Stomach smooth muscle (tissue), 2 donors: ENCODE measurements at regions not wholly inside any gene's neighbourhood (a gene's known extent, or its start where the extent isn't known, plus 50 kb on each side); places are given as distances from the start of the nearest gene placed in this dataset.

Source experiments
- H3K27ac ChIP-seq: one replicate; pipeline ENCODE4 v1.7.0; 2013; ENCODE audit warnings: mild to moderate bottlenecking, low read length, inconsistent platforms
- H3K27me3 ChIP-seq, 2 donors: one replicate each; pipeline ENCODE4 v1.7.0; 2013; ENCODE audit warnings: low read length in 2 of 2; ENCODE audit not compliant: insufficient read depth in 2 of 2, control insufficient read depth in 1 of 2
- H3K36me3 ChIP-seq, 2 donors: one replicate each; pipeline ENCODE4 v1.7.0; 2013; ENCODE audit warnings: low read length in 2 of 2; ENCODE audit not compliant: control insufficient read depth in 2 of 2, insufficient read depth in 2 of 2
- H3K4me1 ChIP-seq: one replicate; pipeline ENCODE4 v1.7.0; 2013; ENCODE audit warnings: low read length; ENCODE audit not compliant: control insufficient read depth, insufficient read depth
- H3K4me3 ChIP-seq, 2 donors: one replicate each; pipeline ENCODE4 v1.7.0; 2013; ENCODE audit warnings: low read length in 2 of 2
- H3K9ac ChIP-seq, 2 donors: one replicate each; pipeline ENCODE4 v1.7.0; 2013; ENCODE audit warnings: low read length in 2 of 2, mild to moderate bottlenecking in 1 of 2
- H3K9me3 ChIP-seq, 2 donors: one replicate each; pipeline ENCODE4 v1.7.0; 2013; ENCODE audit warnings: low read length in 2 of 2; ENCODE audit not compliant: control insufficient read depth in 2 of 2
- donor health status: healthy.
- donor health status: Pancreatic carcinoma.

DNA sequence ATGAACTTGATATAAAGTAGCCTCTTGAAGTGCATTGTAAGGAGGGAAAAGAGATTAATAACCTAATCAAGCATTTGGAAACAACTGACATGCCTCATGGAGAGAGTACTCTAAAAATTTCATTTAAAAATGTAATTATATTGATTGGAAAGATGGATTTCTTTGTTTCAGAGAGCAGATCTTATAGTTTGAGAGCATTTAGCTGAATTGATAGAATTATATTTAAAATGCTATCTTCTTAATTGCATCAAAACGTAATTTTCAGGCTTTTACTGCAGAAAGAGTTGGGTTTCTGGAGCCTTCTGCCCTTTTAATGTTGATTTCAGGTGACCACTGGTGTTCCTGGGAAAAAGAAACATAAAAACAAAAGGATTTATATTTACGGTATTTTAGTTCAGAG, 130.6 kb downstream of the EDN3 start:
- no peaks in the 10 kb centered on the region for H3K4me1 ChIP-seq
- no peak overlapping the region for H3K9ac ChIP-seq
- H3K36me3 ChIP-seq, result no peaks in the 10 kb centered on the region
- no peak overlapping the region for H3K4me3 ChIP-seq
- H3K9me3 ChIP-seq, result no peaks in the 10 kb centered on the region
- H3K27me3 ChIP-seq, result peaks cover 0 to 5% of the 10 kb centered on the region in 2 donors
- no peak overlapping the region for H3K27ac ChIP-seq

DNA sequence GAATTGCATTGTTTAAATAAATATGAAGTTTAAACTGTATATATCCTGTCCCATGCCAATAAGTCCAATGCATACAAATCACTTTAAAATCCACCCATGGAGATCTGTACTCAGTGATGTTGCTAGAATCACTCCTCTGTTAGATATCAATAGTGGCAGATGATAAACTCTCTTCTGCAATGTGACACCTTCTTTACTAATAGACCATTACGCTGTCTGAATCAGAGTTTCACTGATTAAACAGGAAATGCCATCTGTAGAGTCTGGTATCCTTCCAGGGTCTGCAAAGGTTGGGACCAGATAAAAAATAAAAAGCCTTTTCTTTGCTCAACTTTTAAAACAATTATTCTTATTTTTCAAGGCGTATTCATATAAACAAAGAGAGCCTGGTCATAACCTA, 134.5 kb downstream of the EDN3 start:
- no peak overlapping the region for H3K27ac ChIP-seq
- H3K4me3 ChIP-seq, result no peak overlapping the region
- H3K9ac ChIP-seq, result no peak overlapping the region
- H3K4me1 ChIP-seq, result no peaks in the 10 kb centered on the region
- H3K9me3 ChIP-seq, result no peaks in the 10 kb centered on the region
- peaks cover 0 to 9% of the 10 kb centered on the region in 2 donors for H3K27me3 ChIP-seq
- H3K36me3 ChIP-seq, result no peaks in the 10 kb centered on the region

DNA sequence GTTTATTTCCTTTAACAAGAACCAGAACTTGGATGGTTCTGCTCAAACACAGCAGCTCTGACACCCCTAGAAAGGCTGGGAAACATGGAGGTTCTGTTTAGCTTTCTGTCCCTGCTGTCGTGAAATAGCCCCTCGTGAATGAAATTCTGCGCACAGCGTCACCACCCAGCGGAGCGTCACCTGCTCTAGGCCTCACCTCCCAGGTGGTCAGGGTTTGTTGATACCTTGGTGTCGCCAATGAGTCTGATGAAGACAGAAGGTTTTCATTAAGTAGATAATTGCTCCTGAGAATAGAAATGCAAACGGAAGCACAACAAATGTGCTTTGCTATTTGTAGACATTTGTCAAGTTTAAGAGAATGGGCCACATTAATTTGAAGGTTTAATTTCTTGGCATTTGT, 135.1 kb downstream of the EDN3 start:
- no peak overlapping the region for H3K27ac ChIP-seq

DNA sequence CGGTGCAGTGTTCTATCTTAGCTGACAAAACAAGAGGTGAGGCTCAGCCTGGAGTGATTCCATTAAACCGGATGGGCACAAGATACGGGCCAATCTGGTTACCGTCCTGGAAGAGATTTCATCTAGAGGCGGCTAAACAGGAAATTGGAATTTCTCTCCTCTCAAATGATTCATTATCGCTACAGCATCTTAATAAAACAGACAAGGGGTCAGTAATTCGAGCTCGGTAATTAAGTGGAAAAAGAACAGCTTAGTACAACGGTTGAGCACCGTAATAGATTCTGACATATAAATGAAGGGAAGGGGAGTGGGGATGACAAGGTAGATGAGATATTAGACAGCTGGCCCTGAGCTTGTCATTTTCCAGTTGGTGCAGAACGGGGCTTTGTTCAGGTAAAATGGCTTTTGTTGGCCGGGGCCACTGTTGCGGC, 137.2 kb downstream of the EDN3 start:
- H3K27ac ChIP-seq, result no peak overlapping the region
- H3K27me3 ChIP-seq, result peaks cover 10 to 16% of the 10 kb centered on the region in 2 donors
- H3K4me1 ChIP-seq, result no peaks in the 10 kb centered on the region
- H3K4me3 ChIP-seq, result no peak overlapping the region
- H3K9ac ChIP-seq, result no peak overlapping the region
- H3K36me3 ChIP-seq, result no peaks in the 10 kb centered on the region
- no peaks in the 10 kb centered on the region for H3K9me3 ChIP-seq

More for the DNA sequence above, 135.1 kb downstream of the EDN3 start:
- H3K9ac ChIP-seq, result no peak overlapping the region
- no peaks in the 10 kb centered on the region for H3K4me1 ChIP-seq
- H3K9me3 ChIP-seq, result no peaks in the 10 kb centered on the region
- peaks cover 0 to 9% of the 10 kb centered on the region in 2 donors for H3K27me3 ChIP-seq
- no peaks in the 10 kb centered on the region for H3K36me3 ChIP-seq
- no peak overlapping the region for H3K4me3 ChIP-seq

DNA sequence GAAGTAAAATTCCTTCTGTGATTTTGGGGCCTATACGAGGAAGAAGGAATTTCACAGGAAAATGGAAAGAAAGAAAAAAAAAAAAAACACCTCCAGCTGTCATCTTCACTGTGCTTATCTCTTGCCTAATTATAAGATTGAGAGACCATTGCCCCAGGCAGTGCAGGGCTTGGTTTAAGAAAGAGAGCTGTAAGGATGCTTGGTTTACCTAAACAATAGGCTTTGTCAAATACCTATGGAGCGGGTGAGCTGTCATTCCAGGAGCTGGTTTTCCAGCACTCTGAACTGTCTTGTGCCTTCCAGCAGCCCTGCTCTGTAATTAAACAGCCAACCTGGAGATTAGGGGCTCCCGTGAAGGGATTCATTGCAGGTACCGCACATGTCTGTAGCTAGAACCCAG, 137.8 kb downstream of the EDN3 start:
- Histone ChIP-seq H3K4me1 (no peaks in the 10 kb centered on the region), H3K27ac (no peak overlapping the region), H3K27me3 (peaks cover 10 to 16% of the 10 kb centered on the region in 2 donors), H3K9me3 (no peaks in the 10 kb centered on the region), H3K9ac (no peak overlapping the region), H3K36me3 (no peaks in the 10 kb centered on the region), H3K4me3 (no peak overlapping the region)

DNA sequence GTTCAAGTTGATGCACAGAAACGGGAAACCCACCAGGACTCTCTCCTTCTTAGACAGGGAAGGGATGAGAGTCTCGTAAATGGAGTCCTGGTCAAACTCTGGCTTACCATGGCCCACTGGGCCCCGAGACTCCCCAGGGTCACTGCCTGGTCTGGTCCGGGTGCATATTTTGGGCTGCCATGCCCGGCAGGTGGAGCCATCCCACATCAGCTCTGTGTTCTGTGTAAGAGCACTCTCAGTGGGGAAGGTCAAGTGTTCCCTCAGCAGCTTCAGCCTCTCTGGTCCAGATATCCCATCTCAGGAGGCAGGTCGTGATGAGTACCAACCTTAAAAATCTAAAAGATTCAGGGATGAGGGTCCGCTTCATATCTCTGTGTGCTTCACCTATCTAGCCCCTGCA, 138.8 kb downstream of the EDN3 start:
- peaks cover 15 to 19% of the 10 kb centered on the region in 2 donors for H3K27me3 ChIP-seq
- H3K9ac ChIP-seq, result no peak overlapping the region
- H3K27ac ChIP-seq, result no peak overlapping the region
- H3K9me3 ChIP-seq, result no peaks in the 10 kb centered on the region
- H3K36me3 ChIP-seq, result no peaks in the 10 kb centered on the region
- H3K4me3 ChIP-seq, result no peak overlapping the region
- no peaks in the 10 kb centered on the region for H3K4me1 ChIP-seq

DNA sequence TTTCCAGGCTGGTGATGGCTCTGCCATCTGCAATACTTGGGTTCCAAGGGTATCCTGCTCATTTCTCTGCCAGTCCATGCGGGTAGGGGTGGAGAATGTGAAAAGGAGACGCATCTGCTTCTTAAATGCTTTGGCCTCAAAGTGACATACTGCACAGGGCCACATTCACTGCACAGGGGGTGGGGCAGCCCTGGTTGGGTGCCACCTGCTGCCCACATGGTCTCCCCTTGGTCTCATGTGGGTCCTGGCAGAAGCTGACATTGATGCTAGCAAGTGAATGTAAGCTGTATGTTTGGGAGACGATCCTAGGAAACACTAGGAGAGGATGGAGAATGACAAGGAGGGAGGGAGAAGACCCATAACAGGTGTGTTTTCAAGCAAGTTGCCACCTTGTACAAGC, 140.9 kb downstream of the EDN3 start:
- H3K36me3 ChIP-seq, result no peaks in the 10 kb centered on the region
- H3K27me3 ChIP-seq, result peaks cover 26 to 29% of the 10 kb centered on the region in 2 donors
- H3K4me1 ChIP-seq, result no peaks in the 10 kb centered on the region
- H3K4me3 ChIP-seq, result no peak overlapping the region
- H3K27ac ChIP-seq, result no peak overlapping the region
- no peak overlapping the region for H3K9ac ChIP-seq
- H3K9me3 ChIP-seq, result no peaks in the 10 kb centered on the region

DNA sequence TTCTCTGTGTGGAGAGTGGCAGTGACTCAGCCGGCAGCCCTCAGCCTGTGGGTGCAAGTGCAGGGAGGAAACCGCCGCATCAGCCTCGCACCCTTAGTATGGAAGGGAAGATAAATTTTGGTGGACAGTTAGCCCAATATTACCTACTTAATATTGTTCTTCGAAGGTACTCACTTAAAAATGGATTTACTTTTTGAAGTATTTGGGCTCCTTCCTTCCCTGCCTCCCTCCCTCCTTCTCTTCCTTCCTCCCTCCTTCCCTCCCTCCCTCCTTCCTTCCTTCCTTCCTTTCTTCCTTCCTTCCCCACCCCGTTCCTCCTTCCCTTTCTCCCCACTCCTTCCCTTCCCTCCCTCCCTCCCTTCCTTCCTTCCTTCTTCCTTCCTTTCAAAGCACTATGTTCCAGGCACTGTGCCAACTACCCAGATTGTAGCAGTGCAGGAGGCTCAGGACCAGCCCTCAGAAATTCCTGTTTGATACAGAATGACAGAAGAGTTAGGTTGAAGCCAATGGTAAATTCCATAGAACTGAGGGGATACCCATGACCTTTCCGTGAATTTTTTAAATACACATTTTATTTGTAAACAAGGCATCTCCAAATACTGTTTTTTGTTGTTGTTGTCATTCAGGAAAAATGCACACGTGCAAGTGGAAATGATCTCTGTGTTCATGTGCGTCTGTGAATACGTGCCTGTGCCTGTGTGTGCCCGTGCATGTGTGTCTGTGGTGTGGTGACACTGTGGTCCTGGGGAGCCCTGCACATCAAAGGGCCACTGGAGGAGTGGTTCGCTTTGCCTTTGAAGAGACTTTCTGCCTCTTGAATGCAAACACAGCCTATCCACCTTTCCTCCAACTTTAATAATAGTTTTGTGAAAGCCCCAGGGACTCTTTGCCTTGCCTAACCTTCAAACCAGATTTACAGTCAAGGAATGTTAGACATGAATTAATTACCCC, 141.7 kb downstream of the EDN3 start:
- Histone ChIP-seq H3K9ac (no peak overlapping the region), H3K9me3 (no peaks in the 10 kb centered on the region), H3K4me3 (no peak overlapping the region), H3K27me3 (peaks cover 26 to 29% of the 10 kb centered on the region in 2 donors), H3K27ac (no peak overlapping the region), H3K36me3 (no peaks in the 10 kb centered on the region), H3K4me1 (no peaks in the 10 kb centered on the region)

DNA sequence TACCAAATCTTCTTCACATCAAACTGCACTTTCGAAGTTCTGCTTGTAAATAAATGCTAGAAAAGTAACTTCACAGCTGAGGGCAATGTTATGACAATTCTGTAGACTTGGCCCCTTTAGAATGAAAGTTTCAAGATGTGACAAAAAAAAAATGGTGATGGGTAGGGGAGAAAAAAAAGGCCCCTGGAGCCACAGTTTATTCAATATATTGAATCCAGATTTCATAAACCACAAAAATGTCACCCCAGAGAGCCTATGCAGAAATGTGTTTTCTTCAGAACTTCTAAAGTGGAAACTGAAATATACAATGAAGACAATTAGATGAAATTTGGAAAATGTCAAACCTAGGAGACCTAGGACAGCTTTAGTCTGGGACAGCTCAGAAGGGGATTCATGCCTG, 143.1 kb downstream of the EDN3 start:
- Histone ChIP-seq H3K4me1 (no peaks in the 10 kb centered on the region), H3K27ac (no peak overlapping the region), H3K9me3 (no peaks in the 10 kb centered on the region), H3K9ac (no peak overlapping the region), H3K36me3 (no peaks in the 10 kb centered on the region), H3K27me3 (peaks cover 26 to 34% of the 10 kb centered on the region in 2 donors), H3K4me3 (no peak overlapping the region)

DNA sequence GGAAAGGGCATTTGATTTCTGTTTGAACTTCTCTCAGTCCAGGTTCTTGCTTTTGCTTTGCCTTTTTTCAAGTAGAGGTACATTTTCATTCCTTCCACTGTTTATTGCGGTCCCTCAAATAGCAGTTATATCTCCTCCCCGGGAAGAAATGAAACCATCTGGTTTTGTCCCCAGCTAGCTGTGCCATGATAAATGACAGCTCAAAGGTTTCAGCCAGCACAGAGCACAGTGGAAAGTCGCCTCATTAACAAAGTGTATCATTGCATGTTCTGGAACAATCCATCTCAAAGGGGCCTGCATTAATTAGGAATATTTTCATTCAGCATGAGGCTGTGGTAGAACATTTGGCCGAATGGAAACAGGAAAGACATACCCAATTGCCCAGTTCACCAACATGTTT, 146.0 kb downstream of the EDN3 start:
- Histone ChIP-seq H3K27me3 (peaks cover 21 to 33% of the 10 kb centered on the region in 2 donors), H3K27ac (no peak overlapping the region), H3K4me1 (no peaks in the 10 kb centered on the region), H3K4me3 (no peak overlapping the region), H3K9ac (no peak overlapping the region), H3K9me3 (no peaks in the 10 kb centered on the region), H3K36me3 (no peaks in the 10 kb centered on the region)

DNA sequence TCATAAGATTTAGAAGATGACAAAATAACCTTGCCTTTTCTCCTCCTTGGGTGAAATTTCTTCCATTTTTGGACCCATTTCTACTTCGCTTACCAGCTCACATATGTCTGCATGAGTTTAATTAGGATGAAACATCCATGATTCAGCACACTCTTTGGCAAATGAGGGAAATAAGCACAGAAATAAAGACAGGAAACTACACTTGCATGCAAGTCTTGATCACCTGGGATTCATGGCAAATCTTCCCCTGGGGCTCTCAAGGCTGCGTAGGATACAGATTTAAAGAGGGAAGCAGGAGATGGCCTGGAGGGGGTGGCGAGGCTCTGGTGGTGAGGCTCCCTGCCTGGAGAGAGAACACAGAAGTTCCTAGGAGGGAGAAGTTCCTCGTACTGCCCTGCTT, 147.8 kb downstream of the EDN3 start:
- Histone ChIP-seq H3K27ac (no peak overlapping the region), H3K4me3 (no peak overlapping the region), H3K36me3 (no peaks in the 10 kb centered on the region), H3K9me3 (no peaks in the 10 kb centered on the region), H3K27me3 (peaks cover 17 to 29% of the 10 kb centered on the region in 2 donors), H3K4me1 (no peaks in the 10 kb centered on the region), H3K9ac (no peak overlapping the region)
